Spleen (tissue), 7 donors: ENCODE measurements at regions not wholly inside any gene's neighbourhood (a gene's known extent, or its start where the extent isn't known, plus 50 kb on each side); places are given as distances from the start of the nearest gene placed in this dataset.

ENCODE experiments used
- POLR2A ChIP-seq, 3 donors: fragments of 450-650 bp; IDR thresholded peaks; one replicate each; pipeline ENCODE4 v1.5.1; 2017; ENCODE audit warnings: antibody characterized with exemption in 3 of 3, mild to moderate bottlenecking in 1 of 3
- TF ChIP-seq, protein P1 (sequence below), 11 experiments: fragments of 200-600 bp in 7 of 11; fragments of 450-650 bp in 4 of 11; sonication (generic) in 4 of 11; IDR thresholded peaks in 8 of 11; conservative IDR thresholded peaks in 3 of 11; 1 replicate in 7 of 11; 2 replicates in 4 of 11; pipeline versions ENCODE4 v1.4.0 to v1.8.0; 2016 to 2021; ENCODE audit warnings: antibody characterized with exemption in 11 of 11, inconsistent platforms in 4 of 11, mild to moderate bottlenecking in 1 of 11
- donor health status: DM: no; HTN: no; CAD: no; lungs with moderate emphysema.
- donor health status: DM: no; HTN: no; CAD: no.
- donor health status: DM: no; HTN: no; CAD: no.

- no peak for TF ChIP-seq POLR2A (IDR thresholded peaks at IDR 0.05)
- TF ChIP-seq, protein P1, sequence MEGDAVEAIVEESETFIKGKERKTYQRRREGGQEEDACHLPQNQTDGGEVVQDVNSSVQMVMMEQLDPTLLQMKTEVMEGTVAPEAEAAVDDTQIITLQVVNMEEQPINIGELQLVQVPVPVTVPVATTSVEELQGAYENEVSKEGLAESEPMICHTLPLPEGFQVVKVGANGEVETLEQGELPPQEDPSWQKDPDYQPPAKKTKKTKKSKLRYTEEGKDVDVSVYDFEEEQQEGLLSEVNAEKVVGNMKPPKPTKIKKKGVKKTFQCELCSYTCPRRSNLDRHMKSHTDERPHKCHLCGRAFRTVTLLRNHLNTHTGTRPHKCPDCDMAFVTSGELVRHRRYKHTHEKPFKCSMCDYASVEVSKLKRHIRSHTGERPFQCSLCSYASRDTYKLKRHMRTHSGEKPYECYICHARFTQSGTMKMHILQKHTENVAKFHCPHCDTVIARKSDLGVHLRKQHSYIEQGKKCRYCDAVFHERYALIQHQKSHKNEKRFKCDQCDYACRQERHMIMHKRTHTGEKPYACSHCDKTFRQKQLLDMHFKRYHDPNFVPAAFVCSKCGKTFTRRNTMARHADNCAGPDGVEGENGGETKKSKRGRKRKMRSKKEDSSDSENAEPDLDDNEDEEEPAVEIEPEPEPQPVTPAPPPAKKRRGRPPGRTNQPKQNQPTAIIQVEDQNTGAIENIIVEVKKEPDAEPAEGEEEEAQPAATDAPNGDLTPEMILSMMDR (IDR thresholded peaks at IDR 0.05 in 8 of 11, conservative IDR thresholded peaks at IDR 0.05 in 3 of 11) = no peak
These were observed 119.8 kb upstream of the SGCG start for GRCh38 chr13:23060959-23061358.
